ENCODE measurements at regions not wholly inside any gene's neighbourhood (a gene's known extent, or its start where the extent isn't known, plus 50 kb on each side); places are given as distances from the start of the nearest gene placed in this dataset.

GRCh38 chr13:80680786-80681366 is 339.9 kb upstream of the SPRY2 start:
- TF ChIP-seq CTCF (IDR thresholded peaks at IDR 0.05) (no peak), EZH2 (IDR thresholded peaks at IDR 0.05; ENCODE audit: borderline replicate concordance, insufficient read depth, low read depth, low read length, poor library complexity, severe bottlenecking) (no peak)
